NB4 (cell line): ENCODE measurements at regions not wholly inside any gene's neighbourhood (a gene's known extent, or its start where the extent isn't known, plus 50 kb on each side); places are given as distances from the start of the nearest gene placed in this dataset.

ENCODE experiments used
- CTCF ChIP-seq: IDR thresholded peaks from one replicate; pipeline ENCODE4 v1.5.1; 2012; ENCODE audit warnings: low read depth, low read length
- MYC ChIP-seq: IDR thresholded peaks from 2 replicates; pipeline ENCODE4 v1.6.1; 2011; ENCODE audit warnings: low read depth, low read length
- POLR2A ChIP-seq: IDR thresholded peaks from 2 replicates; pipeline ENCODE4 v1.6.1; 2011; ENCODE audit warnings: mild to moderate bottlenecking; ENCODE audit not compliant: insufficient read length; ENCODE audit errors: extremely low read depth

- TF ChIP-seq POLR2A (no peak), CTCF (no peak), MYC (no peak)
These were observed 310.8 kb downstream of the BMP7 start for GRCh38 chr20:56955680-56956079.
